HG03442 (cell line): ENCODE measurements at regions not wholly inside any gene's neighbourhood (a gene's known extent, or its start where the extent isn't known, plus 50 kb on each side); places are given as distances from the start of the nearest gene placed in this dataset.
"Not testable (repeated sequence)": the region's sequence is repeated elsewhere in the genome, so short reads cannot be mapped to it uniquely, and the experiment has no call there.

ENCODE experiments used
- ATAC-seq: cut with Tn5 transposase; IDR thresholded peaks from one replicate; pipeline ENCODE4 v1.9.1; 2021; ENCODE audit warnings: mild to moderate bottlenecking, moderate library complexity; ENCODE audit not compliant: unreplicated experiment

DNA sequence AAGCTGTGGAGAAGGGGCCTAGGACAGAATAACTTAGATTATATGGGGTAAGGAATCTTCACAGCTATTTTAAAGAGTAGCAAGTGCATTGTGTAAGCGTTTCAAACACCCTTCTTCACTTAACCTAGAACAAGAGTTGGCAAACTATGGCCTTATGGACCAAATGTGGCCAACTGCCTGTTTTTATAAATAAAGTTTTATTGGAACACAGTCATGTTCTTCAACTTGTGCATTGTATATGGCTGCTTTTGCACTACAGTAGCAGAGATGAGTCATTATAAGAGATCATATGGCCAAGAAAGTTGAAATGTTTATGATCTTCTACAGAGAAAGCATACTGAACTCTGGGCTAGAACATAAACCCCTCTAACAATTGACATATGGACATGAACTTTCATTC is 187.8 kb downstream of the ETV1 start:
- ATAC-seq, result no peak

DNA sequence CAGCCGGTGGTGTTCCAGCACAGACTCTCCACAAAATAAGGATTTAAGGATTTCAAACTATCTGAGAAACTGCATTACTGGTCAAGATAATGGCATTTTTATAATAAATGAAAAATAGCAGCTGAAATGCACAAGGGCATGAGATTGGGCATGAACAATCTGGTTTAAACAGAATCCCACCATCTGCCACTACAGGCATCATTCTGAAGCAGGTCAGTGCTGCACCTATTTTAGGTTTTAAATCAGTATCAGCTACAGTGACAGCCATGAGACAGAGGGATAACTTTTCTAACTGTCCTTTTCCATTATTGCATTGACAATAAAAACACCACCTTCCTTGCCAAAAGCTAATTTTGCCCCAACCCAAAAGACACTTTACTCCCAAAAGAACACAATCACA is 186.8 kb downstream of the ETV1 start:
- ATAC-seq, result no peak

DNA sequence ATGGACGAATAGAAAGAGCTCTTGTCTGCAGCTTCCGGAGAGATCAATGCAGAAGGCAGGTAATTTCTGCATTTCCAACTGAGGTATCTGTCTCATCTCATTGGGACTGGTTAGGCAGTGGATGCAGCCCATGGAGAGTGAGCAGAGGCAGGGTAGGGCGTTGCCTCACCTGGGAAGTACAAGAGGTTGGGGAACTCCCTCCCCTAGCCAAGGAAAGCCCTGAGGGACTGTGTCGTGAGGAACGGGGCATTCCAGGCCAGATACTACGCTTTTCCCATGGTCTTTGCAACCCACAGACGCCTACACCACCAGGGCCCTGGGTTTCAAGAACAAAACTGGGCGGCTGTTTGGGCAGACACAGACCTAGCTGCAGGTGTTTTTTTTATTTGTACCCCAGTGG is 186.3 kb downstream of the ETV1 start:
- no peak for ATAC-seq

DNA sequence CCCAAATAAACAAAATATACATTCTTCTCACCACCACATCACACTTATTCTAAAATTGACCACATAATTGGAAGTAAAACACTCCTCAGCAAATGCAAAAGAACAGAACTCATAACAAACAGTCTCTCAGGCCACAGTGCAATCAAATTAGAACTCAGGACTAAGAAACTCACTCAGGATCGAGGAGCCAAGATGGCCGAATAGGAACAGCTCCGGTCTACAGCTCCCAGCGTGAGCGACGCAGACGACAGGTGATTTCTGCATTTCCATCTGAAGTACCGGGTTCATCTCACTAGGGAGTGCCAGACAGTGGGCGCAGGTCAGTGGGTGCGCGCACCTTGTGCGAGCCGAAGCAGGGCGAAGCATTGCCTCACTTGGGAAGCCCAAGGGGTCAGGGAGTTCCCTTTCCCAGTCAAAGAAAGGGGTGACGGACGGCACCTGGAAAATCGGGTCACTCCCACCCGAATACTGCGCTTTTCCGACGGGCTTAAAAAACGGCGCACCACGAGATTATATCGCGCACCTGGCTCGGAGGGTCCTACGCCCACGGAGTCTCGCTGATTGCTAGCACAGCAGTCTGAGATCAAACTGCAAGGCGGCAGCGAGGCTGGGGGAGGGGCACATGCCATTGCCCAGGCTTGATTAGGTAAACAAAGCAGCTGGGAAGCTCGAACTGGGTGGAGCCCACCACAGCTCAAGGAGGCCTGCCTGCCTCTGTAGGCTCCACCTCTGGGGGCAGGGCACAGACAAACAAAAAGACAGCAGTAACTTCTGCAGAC is 183.2 kb downstream of the ETV1 start:
- ATAC-seq, result not testable (repeated sequence)

DNA sequence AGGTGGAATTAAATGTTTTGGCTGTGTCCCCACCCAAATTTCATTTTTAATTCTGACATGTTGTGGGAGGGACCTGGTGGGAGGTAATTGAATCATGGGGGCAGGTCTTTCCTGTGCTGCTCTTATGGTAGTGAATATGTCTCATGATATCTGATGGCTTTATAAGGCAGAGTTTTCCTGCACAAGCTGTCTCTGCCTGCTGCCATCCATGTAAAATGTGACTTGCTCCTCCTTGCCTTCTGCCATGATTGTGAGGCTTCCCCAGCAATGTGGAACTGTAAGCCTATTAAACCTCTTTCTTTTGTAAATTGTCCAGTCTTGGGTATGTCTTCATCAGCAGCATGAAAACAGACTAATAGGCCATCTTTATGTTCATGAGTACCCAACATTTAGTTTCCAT is 172.2 kb downstream of the ETV1 start:
- ATAC-seq, result not testable (repeated sequence)

DNA sequence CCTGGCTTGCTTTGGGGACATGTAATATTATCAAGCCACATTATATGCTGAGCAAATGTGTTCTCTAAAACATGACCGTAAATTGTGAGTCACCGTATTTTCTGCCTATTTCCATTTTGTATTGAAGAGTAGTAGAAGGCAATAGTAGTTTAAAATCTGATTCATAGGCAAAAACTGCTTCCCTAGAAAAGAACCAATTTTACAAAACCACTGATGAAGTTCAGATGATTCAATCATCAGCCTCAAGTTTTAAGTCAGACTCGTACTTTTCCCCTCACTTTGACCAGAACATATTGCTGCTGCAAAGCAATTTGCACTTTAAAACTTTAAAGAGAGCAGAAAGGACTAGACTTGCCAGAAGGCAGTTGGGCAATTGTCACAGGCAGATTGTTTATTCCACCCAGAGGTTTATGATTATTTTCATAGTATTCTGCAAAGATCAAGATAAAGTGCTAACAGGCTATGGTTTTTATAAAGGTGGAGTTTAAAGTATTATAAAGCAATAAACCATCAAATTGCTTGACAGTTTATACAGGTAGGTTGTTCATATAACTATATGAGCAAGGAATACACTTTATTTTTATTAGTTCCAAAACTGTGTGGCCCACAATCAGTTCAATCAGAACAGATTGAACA is 168.2 kb downstream of the ETV1 start:
- ATAC-seq, result no peak

DNA sequence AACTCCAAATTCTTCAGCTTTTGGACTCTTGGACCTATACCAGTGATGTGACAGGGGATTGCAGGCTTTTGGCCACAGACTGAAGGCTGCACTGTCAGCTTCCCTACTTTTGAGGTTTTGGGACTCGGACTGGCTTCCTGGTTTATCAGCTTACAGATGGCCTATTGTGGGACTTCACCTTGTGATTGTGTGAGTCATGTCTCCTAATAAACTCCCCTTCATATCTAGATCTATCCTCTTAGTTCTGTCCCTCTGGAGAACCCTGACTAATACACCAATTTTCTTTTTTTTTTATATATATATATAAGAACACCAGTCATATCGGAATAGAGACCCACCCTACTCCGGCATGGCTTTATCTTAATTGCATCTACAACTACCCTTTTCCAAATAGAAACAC is 166.8 kb downstream of the ETV1 start:
- no peak for ATAC-seq

DNA sequence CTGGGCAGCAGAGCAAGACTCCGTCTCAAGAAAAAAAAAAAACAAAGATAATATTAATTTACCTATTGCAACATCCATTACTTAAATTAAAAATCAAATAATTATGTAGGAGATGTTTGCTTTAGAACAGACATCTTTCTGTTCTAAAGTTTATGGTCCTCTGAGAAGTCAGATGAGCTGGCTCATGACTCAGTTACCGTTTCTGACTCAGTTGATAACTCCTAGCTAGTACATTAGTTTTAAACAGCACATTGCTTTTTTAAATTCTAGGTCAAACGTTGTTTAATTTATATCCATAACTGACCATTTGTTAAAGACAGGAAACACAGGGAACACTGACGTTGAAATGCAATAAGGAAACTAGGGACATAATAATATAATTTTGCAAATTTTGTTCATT is 162.7 kb downstream of the ETV1 start:
- ATAC-seq, result no peak

DNA sequence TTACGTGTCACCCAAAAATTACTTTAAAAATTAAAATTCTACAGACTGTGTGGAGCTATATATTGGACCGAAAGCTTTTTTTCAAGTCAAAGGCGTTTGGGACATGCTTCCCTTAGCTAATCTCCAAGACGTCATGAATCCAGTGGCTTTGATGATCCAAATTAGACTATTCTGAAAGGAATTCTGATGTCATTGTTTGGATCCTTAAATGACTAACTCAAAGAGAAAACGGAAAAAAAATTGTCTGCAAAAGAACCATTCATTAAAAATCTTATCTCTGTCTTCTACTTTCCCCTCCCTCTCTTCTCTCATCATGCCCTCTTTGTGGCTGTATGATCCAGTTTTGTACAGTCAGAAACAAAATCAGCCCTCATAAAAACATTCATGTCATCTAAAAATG is 161.8 kb downstream of the ETV1 start:
- no peak for ATAC-seq

DNA sequence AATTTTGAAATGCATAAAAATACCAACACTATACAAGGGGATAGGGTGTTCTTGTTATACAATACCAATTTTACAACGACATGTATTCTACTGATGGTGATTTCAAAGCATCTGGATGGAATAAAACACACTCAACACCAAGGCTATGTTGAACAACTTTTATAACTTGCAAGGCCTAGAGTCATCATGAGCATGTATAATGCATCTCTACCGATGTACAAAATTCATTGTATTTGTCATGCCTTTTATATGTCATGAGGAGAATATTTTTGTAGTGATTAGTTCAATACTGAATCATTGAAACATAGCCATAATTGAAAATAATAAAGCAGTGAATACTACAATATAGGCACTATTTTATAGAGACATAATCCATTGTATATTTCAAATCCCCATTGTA is 160.2 kb downstream of the ETV1 start:
- no peak for ATAC-seq

DNA sequence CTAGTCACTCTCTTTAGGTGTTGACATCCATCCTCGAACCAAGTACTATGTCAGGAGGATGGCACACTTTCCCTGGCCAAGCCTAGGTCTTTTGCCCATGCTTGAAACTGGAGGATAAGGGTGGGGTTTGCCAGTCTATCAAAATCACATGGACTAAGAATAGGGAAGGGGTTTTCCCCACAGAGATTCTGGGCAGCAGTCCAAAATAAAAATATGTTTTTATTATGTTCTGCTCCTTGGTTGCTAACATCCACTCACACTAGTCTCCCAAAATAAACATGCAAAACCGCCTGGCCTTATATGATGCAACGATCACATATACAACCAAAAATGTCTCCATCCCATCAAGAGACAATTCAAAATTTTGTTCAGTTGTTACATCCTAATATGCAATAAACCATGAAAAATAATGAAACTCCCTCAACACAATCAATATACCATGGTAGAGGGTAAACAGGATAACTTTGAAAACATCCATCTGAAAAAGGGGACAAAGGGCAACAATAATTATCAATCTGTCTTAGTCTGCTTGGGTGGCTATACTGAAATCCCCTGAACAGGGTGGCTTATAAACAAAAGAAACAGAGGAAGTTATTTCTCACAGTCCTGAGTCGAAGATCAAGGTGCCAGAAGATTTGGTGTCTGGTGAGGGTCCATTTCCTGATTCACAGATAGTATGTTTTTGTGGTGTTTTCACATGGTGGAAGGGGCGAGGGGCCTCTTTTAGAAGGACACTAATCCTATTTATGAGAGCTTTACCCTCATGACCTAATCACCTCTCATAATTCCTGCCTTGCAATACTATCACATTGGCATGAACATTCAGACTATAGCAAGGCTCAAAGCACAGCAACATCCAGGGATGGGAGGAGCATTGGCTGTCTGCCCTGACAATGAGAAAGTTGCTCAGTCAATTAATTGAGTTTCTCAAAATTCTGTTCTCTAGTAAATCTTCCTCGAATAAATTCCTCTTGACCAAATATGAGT is 159.3 kb downstream of the ETV1 start:
- no peak for ATAC-seq

DNA sequence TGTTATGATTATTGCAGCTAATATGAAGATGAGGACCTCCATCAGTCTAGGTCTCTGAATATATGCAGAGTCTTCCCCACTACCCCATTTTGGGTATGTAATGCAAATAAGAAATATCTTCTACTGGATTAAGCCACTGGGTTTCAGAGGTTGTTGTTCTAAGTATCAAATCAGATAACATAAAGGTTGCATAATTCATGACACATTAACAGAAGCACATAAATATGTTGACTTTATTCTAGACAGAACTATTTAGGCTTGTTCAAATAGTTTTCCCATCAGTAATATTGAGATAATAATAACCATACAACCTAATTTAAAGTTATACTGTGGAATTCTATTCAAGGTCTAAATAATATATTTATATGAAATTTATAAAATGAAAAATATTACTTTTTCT is 157.1 kb downstream of the ETV1 start:
- no peak for ATAC-seq

DNA sequence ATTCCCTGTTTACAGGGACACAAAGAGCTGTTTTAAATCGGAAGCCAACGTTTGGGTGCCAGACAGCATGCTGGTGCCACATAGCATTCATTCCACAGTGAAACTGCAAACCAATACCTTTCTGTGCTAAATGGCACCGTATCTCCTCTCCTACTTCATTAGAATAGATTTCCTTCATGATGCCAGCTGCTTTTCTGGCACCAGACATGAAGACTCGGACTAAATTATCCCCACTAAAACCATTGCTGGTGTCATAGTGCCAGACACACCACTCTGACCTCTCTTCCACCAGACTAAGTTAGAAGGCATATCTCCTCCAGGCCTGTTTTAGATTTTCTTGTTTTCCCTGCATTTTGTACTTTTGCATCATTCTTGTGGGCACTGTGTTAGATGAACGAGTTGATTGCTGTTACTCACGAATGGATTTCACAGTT is 155.1 kb downstream of the ETV1 start:
- no peak for ATAC-seq

DNA sequence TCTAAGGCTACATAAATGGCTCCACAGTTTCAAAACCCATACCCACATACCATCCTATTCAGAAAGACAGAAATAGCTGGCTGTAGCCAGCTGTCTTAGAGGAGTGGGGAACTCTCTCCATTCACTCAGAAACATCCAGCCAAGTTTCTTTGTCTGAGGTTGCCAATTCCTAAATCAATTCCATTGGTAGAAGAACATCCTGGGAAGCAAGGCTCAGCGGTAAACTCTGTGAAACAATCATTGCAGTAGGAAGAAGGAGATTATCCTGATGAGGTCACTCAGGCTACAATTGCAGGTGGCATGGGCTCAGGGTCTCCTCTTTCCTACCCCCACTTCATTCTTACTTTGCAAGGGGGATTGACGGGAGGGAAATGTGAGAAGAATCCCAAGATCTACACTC is 154.0 kb downstream of the ETV1 start:
- ATAC-seq, result no peak

DNA sequence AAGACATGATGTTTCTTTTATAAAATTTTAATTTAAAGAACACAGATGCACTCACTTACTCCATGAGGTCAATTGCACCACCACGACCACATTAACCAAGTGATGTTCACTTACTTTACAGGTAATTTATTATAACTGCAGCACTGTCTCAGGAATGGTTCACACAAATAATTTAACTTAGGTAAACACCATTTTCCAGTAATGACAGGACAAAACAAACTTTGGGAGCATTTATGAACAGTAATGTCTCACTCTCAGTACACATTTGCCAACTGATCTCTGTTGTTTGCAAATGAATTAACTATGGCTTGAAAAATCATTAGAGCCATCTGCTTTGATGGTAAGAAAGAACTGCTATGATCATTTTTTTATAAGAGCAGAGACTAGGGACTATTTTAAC is 150.4 kb downstream of the ETV1 start:
- ATAC-seq, result no peak
